Stomach (tissue), 8 donors: ENCODE measurements at regions not wholly inside any gene's neighbourhood (a gene's known extent, or its start where the extent isn't known, plus 50 kb on each side); places are given as distances from the start of the nearest gene placed in this dataset.

Experiments used
- DNase-seq, 2 donors: peaks; one replicate each; pipeline versions ENCODE4 v3.0.0 to v3.0.0-alpha.2; 2013 to 2019
- H3K27ac ChIP-seq, 5 donors: fragments of 200-600 bp in 4 of 5; sonication (generic) in 4 of 5; one replicate each; pipeline ENCODE4 v1.5.1; 2013 to 2019; ENCODE audit warnings: mild to moderate bottlenecking in 1 of 5, moderate library complexity in 1 of 5
- H3K27me3 ChIP-seq, 3 donors: fragments of 200-600 bp; sonication (generic); one replicate each; pipeline ENCODE4 v1.5.1; 2017 to 2019; ENCODE audit warnings: mixed run types in 1 of 3
- H3K36me3 ChIP-seq, 4 donors: fragments of 200-600 bp; sonication (generic); 1 replicate in 3 of 4; 2 replicates in 1 of 4; pipeline ENCODE4 v1.5.1; 2016 to 2019
- H3K4me1 ChIP-seq, 4 donors: fragments of 200-600 bp; sonication (generic); one replicate each; pipeline ENCODE4 v1.5.1; 2016 to 2019
- H3K4me3 ChIP-seq, 4 donors: fragments of 200-600 bp; sonication (generic) in 3 of 4; one replicate each; pipeline ENCODE4 v1.5.1; 2016 to 2019; ENCODE audit warnings: mild to moderate bottlenecking in 1 of 4
- H3K9me3 ChIP-seq, 4 donors: fragments of 200-600 bp; sonication (generic); one replicate each; pipeline ENCODE4 v1.5.1; 2016 to 2019
- EP300 ChIP-seq: sonication (generic); formaldehyde crosslinking; IDR thresholded peaks from one replicate; pipeline ENCODE4 v1.6.1; 2017; ENCODE audit warnings: antibody characterized with exemption
- POLR2A ChIP-seq, 4 donors: fragments of 450-650 bp; IDR thresholded peaks; one replicate each; pipeline ENCODE4 v1.6.1; 2016; ENCODE audit warnings: antibody characterized with exemption in 4 of 4, control low read depth in 2 of 4, mild to moderate bottlenecking in 1 of 4, moderate library complexity in 1 of 4
- POLR2AphosphoS5 ChIP-seq, 3 donors: sonication (generic); formaldehyde crosslinking; IDR thresholded peaks; one replicate each; pipeline ENCODE4 v1.6.1; 2016; ENCODE audit warnings: antibody characterized with exemption in 3 of 3
- WGBS, 5 donors: extraction: QIAGEN DNeasy Blood & Tissue Kit in 3 of 5; methylation state at CpG; one replicate each; pipeline versions ENCODE4 v1.1.5 to v1.1.7; 2013 to 2018; 5-methylcytosine and 5-hydroxymethylcytosine counted together
- intact Hi-C: fragments of 100-400 bp; cut with DNase I; formaldehyde crosslinking; loops from one replicate; pipeline ENCODE4 v1.15.1; 2023; ENCODE audit warnings: low total_unique reads
- TF ChIP-seq, protein P1 (sequence below), 7 experiments: fragments of 450-650 bp in 4 of 7; fragments of 200-600 bp in 3 of 7; sonication (generic) in 3 of 7; IDR thresholded peaks; one replicate each; pipeline ENCODE4 v1.5.1; 2016 to 2019; ENCODE audit warnings: antibody characterized with exemption in 7 of 7, control low read depth in 2 of 7, mild to moderate bottlenecking in 1 of 7
- donor health status: healthy with polysubstance abuse.
- donor health status: Bipolar disorder and iron deficiency.
- donor health status: healthy.

DNA sequence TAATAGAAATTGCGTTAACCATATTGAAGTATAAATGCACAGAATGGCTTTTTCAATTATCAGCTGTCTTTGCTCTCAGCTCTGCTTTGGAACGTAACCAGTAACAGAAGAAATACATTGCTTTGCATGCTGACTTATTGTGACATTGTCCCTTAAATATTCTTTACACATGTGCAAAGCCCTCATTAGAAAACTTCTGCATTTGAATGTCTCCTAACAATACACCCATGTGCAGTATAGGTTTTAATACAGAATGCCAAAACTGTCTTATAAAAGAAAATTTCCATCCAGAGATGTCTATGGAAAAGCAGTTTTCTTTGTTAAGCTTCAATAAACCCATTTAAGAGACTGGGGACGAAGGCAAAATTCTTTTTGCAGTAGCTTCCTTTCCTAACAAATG lies 560.3 kb upstream of the CHORDC1 start:
- TF ChIP-seq POLR2A (IDR thresholded peaks at IDR 0.05): no peak
- no peak for TF ChIP-seq EP300
- TF ChIP-seq POLR2AphosphoS5 (IDR thresholded peaks at IDR 0.05): no peak
- TF ChIP-seq, protein P1, sequence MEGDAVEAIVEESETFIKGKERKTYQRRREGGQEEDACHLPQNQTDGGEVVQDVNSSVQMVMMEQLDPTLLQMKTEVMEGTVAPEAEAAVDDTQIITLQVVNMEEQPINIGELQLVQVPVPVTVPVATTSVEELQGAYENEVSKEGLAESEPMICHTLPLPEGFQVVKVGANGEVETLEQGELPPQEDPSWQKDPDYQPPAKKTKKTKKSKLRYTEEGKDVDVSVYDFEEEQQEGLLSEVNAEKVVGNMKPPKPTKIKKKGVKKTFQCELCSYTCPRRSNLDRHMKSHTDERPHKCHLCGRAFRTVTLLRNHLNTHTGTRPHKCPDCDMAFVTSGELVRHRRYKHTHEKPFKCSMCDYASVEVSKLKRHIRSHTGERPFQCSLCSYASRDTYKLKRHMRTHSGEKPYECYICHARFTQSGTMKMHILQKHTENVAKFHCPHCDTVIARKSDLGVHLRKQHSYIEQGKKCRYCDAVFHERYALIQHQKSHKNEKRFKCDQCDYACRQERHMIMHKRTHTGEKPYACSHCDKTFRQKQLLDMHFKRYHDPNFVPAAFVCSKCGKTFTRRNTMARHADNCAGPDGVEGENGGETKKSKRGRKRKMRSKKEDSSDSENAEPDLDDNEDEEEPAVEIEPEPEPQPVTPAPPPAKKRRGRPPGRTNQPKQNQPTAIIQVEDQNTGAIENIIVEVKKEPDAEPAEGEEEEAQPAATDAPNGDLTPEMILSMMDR (IDR thresholded peaks at IDR 0.05): no peak
- H3K4me1 ChIP-seq: no peaks in the 10 kb centered on the region
- no peak overlapping the region for H3K4me3 ChIP-seq
- intact Hi-C loops: no loop called here
- no peaks in the 10 kb centered on the region for H3K27me3 ChIP-seq
- H3K9me3 ChIP-seq: peaks cover 0 to 7% (median 2%) of the 10 kb centered on the region in 4 donors
- WGBS, 5 donors: 77 to 83% (median 81%) methylated on average over 3 of the region's 3 CpGs
- H3K27ac ChIP-seq: no peak overlapping the region
- DNase-seq: no peak
- no peaks in the 10 kb centered on the region for H3K36me3 ChIP-seq

DNA sequence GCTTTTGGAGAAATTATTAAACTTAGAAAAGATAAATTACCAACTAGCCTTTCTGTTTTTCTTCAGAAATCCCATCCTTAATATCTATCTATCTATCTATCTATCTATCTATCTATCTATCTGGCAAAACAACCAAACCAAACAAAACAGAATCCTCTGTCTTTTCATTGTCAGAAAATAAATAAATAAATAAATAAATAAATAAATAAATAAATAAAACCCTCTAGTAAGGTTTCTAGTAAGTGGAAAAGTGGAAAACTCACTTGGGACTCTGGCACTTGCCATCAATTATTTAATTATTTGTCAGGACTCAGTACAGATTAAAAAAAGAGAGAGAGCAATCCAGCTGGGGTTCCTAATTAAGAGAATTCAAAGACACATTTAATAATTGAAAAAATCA lies 556.2 kb upstream of the CHORDC1 start:
- Histone ChIP-seq H3K36me3 (no peaks in the 10 kb centered on the region), H3K4me3 (no peak overlapping the region), H3K27me3 (no peaks in the 10 kb centered on the region), H3K27ac (no peak overlapping the region), H3K9me3 (peaks cover 0 to 6% (median 0%) of the 10 kb centered on the region in 4 donors), H3K4me1 (no peaks in the 10 kb centered on the region)
- intact Hi-C loops: no loop called here
- DNase-seq: no peak
- TF ChIP-seq, protein P1 (IDR thresholded peaks at IDR 0.05): no peak
- no peak for TF ChIP-seq POLR2AphosphoS5 (IDR thresholded peaks at IDR 0.05)
- TF ChIP-seq POLR2A (IDR thresholded peaks at IDR 0.05): no peak
- no peak for TF ChIP-seq EP300

DNA sequence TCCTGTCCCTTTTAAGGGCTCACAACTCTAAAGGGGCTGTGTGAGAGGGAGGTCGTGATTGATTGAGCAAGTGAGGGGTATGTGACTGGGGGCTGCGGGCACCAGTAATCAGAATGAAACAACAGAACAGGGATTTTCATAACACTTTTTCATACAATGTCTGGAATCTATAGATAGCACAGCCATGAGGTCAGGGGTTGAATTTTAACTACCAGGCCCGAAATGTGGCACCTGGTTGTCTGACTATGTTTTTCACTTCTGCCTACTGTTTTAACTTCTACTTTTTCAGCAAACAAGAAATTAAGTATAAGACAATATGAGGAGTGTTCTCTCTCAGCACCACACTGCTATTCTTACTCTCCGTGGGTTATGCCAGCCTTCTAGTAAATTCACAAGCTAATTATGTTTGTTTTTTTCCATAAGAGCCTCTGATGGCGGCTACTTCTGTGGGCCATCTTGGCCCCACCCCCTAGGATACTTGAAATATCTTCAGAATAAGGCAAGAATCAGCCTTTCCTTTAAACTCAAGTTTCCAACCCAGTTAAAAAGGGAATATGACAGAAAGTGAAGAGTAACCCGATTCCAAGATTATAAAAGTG lies 552.8 kb upstream of the CHORDC1 start:
- DNase-seq: no peak
- no peak for TF ChIP-seq EP300
- no peak for TF ChIP-seq POLR2AphosphoS5 (IDR thresholded peaks at IDR 0.05)
- peaks cover 0 to 6% (median 0%) of the 10 kb centered on the region in 4 donors for H3K9me3 ChIP-seq
- 80 to 88% (median 82%) methylated on average over 6 of the region's 6 CpGs for WGBS, 5 donors
- no peaks in the 10 kb centered on the region for H3K27me3 ChIP-seq
- intact Hi-C loops: no loop called here
- no peaks in the 10 kb centered on the region for H3K4me1 ChIP-seq
- H3K4me3 ChIP-seq: no peak overlapping the region
- no peak overlapping the region for H3K27ac ChIP-seq
- no peaks in the 10 kb centered on the region for H3K36me3 ChIP-seq

DNA sequence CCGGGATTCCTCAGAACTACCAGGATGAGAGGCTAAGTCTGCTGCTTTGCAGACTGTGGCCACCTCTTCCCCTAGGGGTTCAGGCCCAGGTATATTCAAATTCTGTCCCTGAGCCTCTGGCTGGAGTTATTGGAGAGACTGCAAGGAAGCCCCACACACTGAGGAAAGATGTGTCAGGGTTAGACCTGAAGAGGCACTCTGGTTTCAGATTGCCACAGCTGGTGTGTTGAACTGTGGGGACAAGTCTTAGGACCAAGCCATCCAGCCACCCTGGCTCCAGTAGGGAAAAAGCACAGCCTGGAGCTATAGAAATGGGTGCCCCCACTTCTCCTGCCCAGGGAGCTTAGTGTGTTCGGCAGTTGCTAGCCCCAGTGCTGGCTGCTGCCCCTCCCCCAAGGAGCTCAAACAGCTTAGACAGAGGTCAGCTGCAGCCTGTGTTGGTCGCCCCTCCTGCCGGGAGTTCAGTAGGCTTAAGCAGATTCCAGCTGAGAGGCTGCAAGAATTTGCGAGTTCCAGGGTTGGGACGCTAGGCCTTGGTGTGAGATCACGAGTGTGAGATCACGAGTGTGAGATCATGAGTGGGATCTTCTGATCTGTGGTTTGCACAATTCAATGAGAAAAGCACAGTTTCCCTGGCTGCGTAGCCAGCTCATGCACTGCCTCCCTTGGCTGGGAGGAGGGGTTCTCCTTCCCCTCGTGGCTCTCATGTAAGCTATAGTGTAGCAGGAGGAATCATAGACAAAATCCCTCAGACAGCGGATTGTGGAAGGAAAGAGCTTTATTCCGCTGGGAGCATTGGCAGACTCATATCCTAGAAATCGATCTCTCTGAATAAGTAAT lies 552.1 kb upstream of the CHORDC1 start:
- Histone ChIP-seq H3K4me1 (no peaks in the 10 kb centered on the region), H3K27me3 (no peaks in the 10 kb centered on the region), H3K36me3 (no peaks in the 10 kb centered on the region), H3K27ac (no peak overlapping the region), H3K9me3 (peaks cover 0 to 7% (median 0%) of the 10 kb centered on the region in 4 donors), H3K4me3 (no peak overlapping the region)
- intact Hi-C loops: no loop called here
- DNase-seq: no peak
- 68 to 76% (median 69%) methylated on average over 13 of the region's 13 CpGs for WGBS, 5 donors
- no peak for TF ChIP-seq POLR2A (IDR thresholded peaks at IDR 0.05)
- no peak for TF ChIP-seq POLR2AphosphoS5 (IDR thresholded peaks at IDR 0.05)
- TF ChIP-seq EP300: no peak
- TF ChIP-seq, protein P1 (IDR thresholded peaks at IDR 0.05): no peak

DNA sequence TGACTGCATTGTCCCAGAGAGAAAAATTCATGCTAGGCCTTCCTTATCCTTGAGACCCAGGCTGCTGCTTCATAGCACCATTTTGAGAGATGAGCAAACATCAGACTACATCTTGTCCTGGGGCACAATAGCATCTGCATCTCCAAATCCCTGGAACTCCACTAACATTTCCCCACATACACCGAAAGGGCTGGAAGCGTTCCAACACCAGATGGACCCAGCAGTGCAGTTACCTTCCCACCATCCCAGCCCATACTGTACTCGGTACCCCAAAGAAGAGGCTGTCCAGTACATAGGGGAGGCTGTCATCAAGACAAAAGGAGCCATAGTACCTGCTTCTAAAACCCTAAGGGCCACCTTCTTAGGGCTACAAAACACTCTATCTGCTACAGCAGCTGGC lies 547.2 kb upstream of the CHORDC1 start:
- Histone ChIP-seq H3K27me3 (no peaks in the 10 kb centered on the region), H3K4me3 (no peak overlapping the region), H3K4me1 (no peaks in the 10 kb centered on the region), H3K9me3 (peaks cover 0 to 7% (median 0%) of the 10 kb centered on the region in 4 donors), H3K27ac (no peak overlapping the region), H3K36me3 (no peaks in the 10 kb centered on the region)
- TF ChIP-seq POLR2AphosphoS5 (IDR thresholded peaks at IDR 0.05) (no peak), POLR2A (IDR thresholded peaks at IDR 0.05) (no peak), EP300 (no peak)
- TF ChIP-seq, protein P1 (IDR thresholded peaks at IDR 0.05): no peak
- intact Hi-C loops: no loop called here
- DNase-seq: no peak
- 83 to 93% (median 88%) methylated on average over 3 of the region's 3 CpGs for WGBS, 5 donors
